ENCODE measurements at regions not wholly inside any gene's neighbourhood (a gene's known extent, or its start where the extent isn't known, plus 50 kb on each side); places are given as distances from the start of the nearest gene placed in this dataset.

DNA sequence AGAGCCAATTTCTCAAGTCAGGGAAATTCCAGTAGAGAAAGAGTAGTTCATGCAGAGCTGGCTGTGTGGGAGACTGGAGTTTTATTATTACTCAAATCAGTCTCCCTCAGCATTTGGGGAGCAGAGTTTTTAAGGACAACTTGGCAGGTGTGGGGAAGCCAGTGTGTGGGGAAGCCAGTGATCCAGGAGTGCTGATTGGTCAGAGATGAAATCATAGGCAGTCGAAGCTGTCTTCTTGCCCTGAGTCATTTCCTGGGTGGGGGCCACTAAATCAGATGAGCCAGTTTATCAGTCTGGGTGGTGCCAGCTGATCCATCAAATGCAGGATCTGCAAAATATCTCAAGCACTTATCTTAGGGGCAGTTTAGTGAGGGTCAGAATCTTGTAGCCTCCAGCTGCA lies 194.6 kb upstream of the NRG3 start:
- Histone ChIP-seq H3K9ac (no peak overlapping the region), H3K36me3 (ENCODE audit: control insufficient read depth, insufficient read depth, low read length) (no peaks in the 10 kb centered on the region), H3K27ac (no peak overlapping the region), H3K9me3 (ENCODE audit: control insufficient read depth, low read length) (no peaks in the 10 kb centered on the region), H3K4me1 (no peaks in the 10 kb centered on the region), H3K27me3 (ENCODE audit: control insufficient read depth, insufficient read depth, low read length) (no peaks in the 10 kb centered on the region), H3K4me3 (ENCODE audit: low read depth, low read length) (no peak overlapping the region), H2AFZ (no peak overlapping the region), H3K79me2 (no peaks in the 10 kb centered on the region), H3K4me2 (ENCODE audit: low read length) (no peak overlapping the region)
- TF ChIP-seq, protein P1, sequence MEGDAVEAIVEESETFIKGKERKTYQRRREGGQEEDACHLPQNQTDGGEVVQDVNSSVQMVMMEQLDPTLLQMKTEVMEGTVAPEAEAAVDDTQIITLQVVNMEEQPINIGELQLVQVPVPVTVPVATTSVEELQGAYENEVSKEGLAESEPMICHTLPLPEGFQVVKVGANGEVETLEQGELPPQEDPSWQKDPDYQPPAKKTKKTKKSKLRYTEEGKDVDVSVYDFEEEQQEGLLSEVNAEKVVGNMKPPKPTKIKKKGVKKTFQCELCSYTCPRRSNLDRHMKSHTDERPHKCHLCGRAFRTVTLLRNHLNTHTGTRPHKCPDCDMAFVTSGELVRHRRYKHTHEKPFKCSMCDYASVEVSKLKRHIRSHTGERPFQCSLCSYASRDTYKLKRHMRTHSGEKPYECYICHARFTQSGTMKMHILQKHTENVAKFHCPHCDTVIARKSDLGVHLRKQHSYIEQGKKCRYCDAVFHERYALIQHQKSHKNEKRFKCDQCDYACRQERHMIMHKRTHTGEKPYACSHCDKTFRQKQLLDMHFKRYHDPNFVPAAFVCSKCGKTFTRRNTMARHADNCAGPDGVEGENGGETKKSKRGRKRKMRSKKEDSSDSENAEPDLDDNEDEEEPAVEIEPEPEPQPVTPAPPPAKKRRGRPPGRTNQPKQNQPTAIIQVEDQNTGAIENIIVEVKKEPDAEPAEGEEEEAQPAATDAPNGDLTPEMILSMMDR (IDR thresholded peaks at IDR 0.05): no peak

DNA sequence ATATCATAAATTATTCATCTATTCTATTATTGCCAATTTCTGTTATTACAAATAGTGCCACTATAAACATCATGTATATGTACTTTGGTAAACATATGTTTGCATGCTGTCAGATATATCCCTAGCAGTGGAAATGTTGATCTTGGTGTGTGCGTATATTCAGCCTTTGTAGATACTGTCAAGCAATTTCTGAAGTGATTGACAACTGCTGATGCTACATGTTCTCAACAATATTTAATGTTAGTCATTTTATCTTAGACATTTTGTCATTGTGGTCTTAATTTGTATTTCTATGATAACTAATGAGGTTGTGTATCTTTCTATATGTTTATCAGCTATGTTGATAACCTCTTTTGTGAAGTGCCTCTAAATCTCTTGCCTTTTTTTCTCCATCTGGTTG lies 186.5 kb upstream of the NRG3 start:
- H3K4me1 ChIP-seq: no peaks in the 10 kb centered on the region
- H2AFZ ChIP-seq: no peak overlapping the region
- no peak overlapping the region for H3K9ac ChIP-seq
- H3K9me3 ChIP-seq (ENCODE audit: control insufficient read depth, low read length): no peaks in the 10 kb centered on the region
- TF ChIP-seq, protein P1 (IDR thresholded peaks at IDR 0.05): no peak
- H3K4me3 ChIP-seq (ENCODE audit: low read depth, low read length): no peak overlapping the region
- no peaks in the 10 kb centered on the region for H3K36me3 ChIP-seq (ENCODE audit: control insufficient read depth, insufficient read depth, low read length)
- H3K27me3 ChIP-seq (ENCODE audit: control insufficient read depth, insufficient read depth, low read length): no peaks in the 10 kb centered on the region
- H3K79me2 ChIP-seq: no peaks in the 10 kb centered on the region
- H3K4me2 ChIP-seq (ENCODE audit: low read length): no peak overlapping the region
- H3K27ac ChIP-seq: no peak overlapping the region

DNA sequence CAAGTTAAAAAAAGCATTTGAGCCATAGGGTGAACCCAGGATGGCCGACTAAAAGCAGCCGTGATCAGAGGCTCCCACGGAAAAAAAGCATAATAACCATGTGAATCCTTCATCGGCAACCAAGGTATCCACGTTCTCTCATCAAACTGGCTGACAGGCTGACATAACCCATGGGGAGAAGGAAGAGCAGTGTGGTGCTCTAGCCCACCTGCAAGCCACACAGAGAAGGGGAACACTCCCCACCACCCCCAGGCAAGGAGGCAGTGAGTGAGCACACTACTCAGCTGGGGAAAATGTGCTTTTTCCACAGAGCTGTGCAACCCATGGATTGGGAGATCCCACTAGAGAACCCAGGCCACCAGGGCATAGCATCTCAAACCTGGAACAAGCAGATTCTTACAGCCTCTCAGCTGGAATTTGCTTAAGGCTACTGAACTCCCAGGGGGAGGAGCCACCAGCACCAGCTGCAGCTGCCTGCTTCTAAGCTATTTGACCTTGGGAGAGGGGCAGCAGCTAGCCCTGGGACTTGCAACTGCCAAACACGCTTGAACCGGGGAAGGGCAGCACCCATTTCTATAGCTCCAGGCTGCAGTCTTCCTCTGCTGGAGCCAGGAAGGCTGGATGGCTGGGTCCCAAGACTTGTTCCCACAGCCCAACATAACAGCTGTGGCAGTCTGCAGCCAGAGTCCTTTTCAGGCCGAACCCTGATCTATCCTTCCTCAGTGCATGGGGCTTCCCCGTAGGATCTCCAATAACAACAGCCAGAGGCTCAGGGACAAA lies 178.2 kb upstream of the NRG3 start:
- no peaks in the 10 kb centered on the region for H3K79me2 ChIP-seq
- no peak overlapping the region for H3K9ac ChIP-seq
- no peaks in the 10 kb centered on the region for H3K9me3 ChIP-seq (ENCODE audit: control insufficient read depth, low read length)
- H3K27me3 ChIP-seq (ENCODE audit: control insufficient read depth, insufficient read depth, low read length): no peaks in the 10 kb centered on the region
- no peak overlapping the region for H2AFZ ChIP-seq
- H3K4me1 ChIP-seq: no peaks in the 10 kb centered on the region
- H3K4me3 ChIP-seq (ENCODE audit: low read depth, low read length): no peak overlapping the region
- H3K4me2 ChIP-seq (ENCODE audit: low read length): no peak overlapping the region
- no peak overlapping the region for H3K27ac ChIP-seq
- H3K36me3 ChIP-seq (ENCODE audit: control insufficient read depth, insufficient read depth, low read length): no peaks in the 10 kb centered on the region
- TF ChIP-seq, protein P1 (IDR thresholded peaks at IDR 0.05): no peak

DNA sequence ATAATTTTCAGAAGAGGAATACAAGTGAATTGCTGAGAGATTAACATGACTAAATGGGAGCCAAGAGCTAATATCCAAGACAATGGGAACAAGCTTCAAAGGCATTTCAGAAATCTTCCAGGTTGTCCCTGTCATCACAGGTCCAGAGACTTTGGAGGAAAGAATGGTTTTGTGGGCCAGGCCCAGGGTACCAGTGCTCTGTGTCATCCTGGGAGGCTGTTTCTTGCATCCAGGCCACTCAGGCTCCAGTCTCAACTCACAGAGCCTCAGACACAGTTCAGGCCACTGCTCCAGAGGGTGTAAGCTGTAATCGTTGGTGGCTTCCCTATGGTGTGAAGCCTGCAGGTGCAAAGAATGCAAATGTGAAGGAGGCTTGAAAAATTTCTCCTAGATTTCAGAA lies 170.4 kb upstream of the NRG3 start:
- H3K9me3 ChIP-seq (ENCODE audit: control insufficient read depth, low read length): no peaks in the 10 kb centered on the region
- TF ChIP-seq, protein P1 (IDR thresholded peaks at IDR 0.05): no peak

DNA sequence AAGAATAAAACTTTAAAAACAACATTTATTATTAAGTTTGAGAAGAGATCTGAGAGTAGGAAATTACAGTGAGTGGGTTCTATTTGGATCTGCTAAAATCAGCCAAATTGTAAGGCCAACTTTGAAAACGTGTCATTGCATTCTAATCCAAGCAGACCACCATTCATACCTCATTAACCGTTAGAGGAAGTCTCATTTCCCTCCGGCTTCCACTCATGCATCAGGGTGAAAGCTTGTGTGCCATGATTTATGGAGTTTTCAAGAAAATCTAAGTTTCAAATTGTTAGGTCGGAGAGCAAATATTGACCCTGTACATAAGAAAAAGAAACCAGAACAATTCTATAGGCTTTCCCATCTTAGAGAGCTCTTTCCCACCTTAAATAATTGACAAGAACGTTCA lies 166.6 kb upstream of the NRG3 start:
- Histone ChIP-seq H3K4me1 (no peaks in the 10 kb centered on the region), H3K27me3 (ENCODE audit: control insufficient read depth, insufficient read depth, low read length) (no peaks in the 10 kb centered on the region), H3K9me3 (ENCODE audit: control insufficient read depth, low read length) (no peaks in the 10 kb centered on the region), H3K36me3 (ENCODE audit: control insufficient read depth, insufficient read depth, low read length) (no peaks in the 10 kb centered on the region), H3K4me3 (ENCODE audit: low read depth, low read length) (no peak overlapping the region), H3K9ac (no peak overlapping the region), H3K27ac (no peak overlapping the region), H2AFZ (no peak overlapping the region), H3K79me2 (no peaks in the 10 kb centered on the region), H3K4me2 (ENCODE audit: low read length) (no peak overlapping the region)
- TF ChIP-seq, protein P1 (IDR thresholded peaks at IDR 0.05): no peak

More for the DNA sequence above, 170.4 kb upstream of the NRG3 start:
- Histone ChIP-seq H3K27me3 (ENCODE audit: control insufficient read depth, insufficient read depth, low read length) (no peaks in the 10 kb centered on the region), H3K79me2 (no peaks in the 10 kb centered on the region), H3K36me3 (ENCODE audit: control insufficient read depth, insufficient read depth, low read length) (no peaks in the 10 kb centered on the region), H3K9ac (no peak overlapping the region), H3K4me2 (ENCODE audit: low read length) (no peak overlapping the region), H3K4me1 (no peaks in the 10 kb centered on the region), H2AFZ (no peak overlapping the region), H3K27ac (no peak overlapping the region), H3K4me3 (ENCODE audit: low read depth, low read length) (no peak overlapping the region)
